RWPE2 (cell line): ENCODE measurements at regions not wholly inside any gene's neighbourhood (a gene's known extent, or its start where the extent isn't known, plus 50 kb on each side); places are given as distances from the start of the nearest gene placed in this dataset.

Experiments
- ATAC-seq: fragments of 200-7000 bp; cut with Tn5 transposase; 3 replicates; pipeline ENCODE4 v1.9.1; 2021; ENCODE audit warnings: low read depth
- DNase-seq: peaks from one replicate; pipeline ENCODE4 v3.0.0-alpha.2; 2020; ENCODE audit warnings: low spot score
- H3K27ac ChIP-seq: fragments of 450-650 bp; 2 replicates; pipeline ENCODE4 v1.5.1; 2017; ENCODE audit warnings: mild to moderate bottlenecking; ENCODE audit not compliant: poor library complexity, severe bottlenecking
- H3K27me3 ChIP-seq: fragments of 250-450 bp; sonication (Bioruptor Pico); 2 replicates; pipeline ENCODE4 v1.5.1; 2021; ENCODE audit warnings: mild to moderate bottlenecking, moderate library complexity; ENCODE audit not compliant: insufficient read depth, poor library complexity, severe bottlenecking
- H3K36me3 ChIP-seq: fragments of 250-450 bp; sonication (Bioruptor Pico); 2 replicates; pipeline ENCODE4 v1.5.1; 2020; ENCODE audit warnings: low read depth, mild to moderate bottlenecking, moderate library complexity
- H3K4me1 ChIP-seq: fragments of 250-450 bp; sonication (Bioruptor Pico); 2 replicates; pipeline ENCODE4 v1.5.1; 2021; ENCODE audit warnings: mild to moderate bottlenecking, moderate library complexity; ENCODE audit not compliant: insufficient read depth, poor library complexity, severe bottlenecking
- H3K4me3 ChIP-seq: fragments of 250-450 bp; sonication (Bioruptor Pico); 2 replicates; pipeline ENCODE4 v1.5.1; 2021; ENCODE audit warnings: mild to moderate bottlenecking, moderate library complexity; ENCODE audit not compliant: severe bottlenecking
- H3K9me3 ChIP-seq: fragments of 250-450 bp; sonication (Bioruptor Pico); 2 replicates; pipeline ENCODE4 v1.5.1; 2021; ENCODE audit warnings: mild to moderate bottlenecking, moderate library complexity; ENCODE audit not compliant: severe bottlenecking
- TF ChIP-seq, protein P1 (sequence below): fragments of 450-650 bp; IDR thresholded peaks from one replicate; pipeline ENCODE4 v1.5.1; 2017; ENCODE audit warnings: mild to moderate bottlenecking, moderate library complexity; ENCODE audit not compliant: poor library complexity, severe bottlenecking

DNA sequence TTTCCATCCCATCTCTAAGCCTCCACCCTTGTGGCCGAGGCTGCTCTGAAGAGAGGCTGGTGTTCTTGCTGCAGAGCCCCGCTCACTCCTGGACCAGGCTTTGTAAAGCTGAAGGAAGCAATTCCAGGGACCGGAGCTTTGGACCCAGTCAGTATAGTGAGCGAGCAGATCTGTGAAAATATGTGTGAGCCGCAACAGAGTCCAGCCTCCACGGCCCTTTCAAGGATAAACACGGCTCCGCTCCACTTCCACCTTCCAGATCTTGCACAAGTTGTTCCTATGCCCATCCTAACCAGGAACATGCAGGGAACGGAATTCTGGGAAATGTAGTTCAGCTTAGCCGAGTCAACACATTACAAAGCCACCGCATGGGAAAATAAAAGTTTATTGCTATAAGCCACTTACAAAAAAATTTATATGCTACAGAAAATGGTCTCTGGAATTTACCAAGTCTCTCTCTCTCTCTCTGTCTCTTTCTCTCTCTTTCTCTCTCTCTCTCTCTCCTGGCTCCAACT, 151.7 kb upstream of the ZNF521 start:
- TF ChIP-seq, protein P1, sequence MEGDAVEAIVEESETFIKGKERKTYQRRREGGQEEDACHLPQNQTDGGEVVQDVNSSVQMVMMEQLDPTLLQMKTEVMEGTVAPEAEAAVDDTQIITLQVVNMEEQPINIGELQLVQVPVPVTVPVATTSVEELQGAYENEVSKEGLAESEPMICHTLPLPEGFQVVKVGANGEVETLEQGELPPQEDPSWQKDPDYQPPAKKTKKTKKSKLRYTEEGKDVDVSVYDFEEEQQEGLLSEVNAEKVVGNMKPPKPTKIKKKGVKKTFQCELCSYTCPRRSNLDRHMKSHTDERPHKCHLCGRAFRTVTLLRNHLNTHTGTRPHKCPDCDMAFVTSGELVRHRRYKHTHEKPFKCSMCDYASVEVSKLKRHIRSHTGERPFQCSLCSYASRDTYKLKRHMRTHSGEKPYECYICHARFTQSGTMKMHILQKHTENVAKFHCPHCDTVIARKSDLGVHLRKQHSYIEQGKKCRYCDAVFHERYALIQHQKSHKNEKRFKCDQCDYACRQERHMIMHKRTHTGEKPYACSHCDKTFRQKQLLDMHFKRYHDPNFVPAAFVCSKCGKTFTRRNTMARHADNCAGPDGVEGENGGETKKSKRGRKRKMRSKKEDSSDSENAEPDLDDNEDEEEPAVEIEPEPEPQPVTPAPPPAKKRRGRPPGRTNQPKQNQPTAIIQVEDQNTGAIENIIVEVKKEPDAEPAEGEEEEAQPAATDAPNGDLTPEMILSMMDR = no peak
- DNase-seq (no peak), ATAC-seq (peak; percentile 61)
- no peaks in the 10 kb centered on the region for H3K4me1 ChIP-seq
- peaks cover 6% of the 10 kb centered on the region for H3K27me3 ChIP-seq
- no peaks in the 10 kb centered on the region for H3K36me3 ChIP-seq
- H3K4me3 ChIP-seq = peak overlapping the region; percentile 11
- H3K27ac ChIP-seq = no peak overlapping the region
- no peaks in the 10 kb centered on the region for H3K9me3 ChIP-seq

DNA sequence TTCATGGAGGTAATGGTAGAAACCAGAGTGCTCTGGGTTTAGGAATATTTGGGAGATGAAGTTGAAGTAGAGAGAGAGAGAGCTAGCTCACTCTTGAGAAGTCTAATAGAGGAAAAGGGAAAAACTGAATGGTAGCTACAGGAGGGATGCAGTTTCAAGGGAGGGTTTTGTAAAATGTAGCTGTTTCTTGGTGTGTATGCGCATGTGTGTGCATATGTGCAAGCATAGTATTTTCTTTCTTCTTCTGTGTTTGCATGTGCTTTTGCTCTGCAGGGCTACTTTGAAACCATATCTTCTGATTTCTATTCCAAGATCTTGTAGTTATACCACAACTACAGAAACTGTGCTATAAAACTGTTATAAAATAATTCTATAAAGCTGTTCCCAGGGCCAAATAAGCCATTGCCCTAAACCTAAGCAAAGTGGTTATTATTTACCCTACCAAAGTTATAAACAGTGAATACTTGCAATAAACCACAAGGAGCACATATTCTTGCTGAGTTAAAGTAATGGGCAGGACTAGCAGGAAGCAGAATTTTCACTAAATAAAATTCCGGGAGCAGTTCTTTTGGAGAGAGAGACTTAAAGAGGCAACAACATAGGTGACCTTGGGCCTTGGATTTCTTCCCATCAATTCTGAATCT, 145.3 kb upstream of the ZNF521 start:
- Histone ChIP-seq H3K27me3 (no peaks in the 10 kb centered on the region), H3K9me3 (no peaks in the 10 kb centered on the region), H3K4me1 (no peaks in the 10 kb centered on the region), H3K36me3 (no peaks in the 10 kb centered on the region), H3K4me3 (no peak overlapping the region), H3K27ac (no peak overlapping the region)
- no peak for ATAC-seq
- TF ChIP-seq, protein P1 = no peak
- no peak for DNase-seq

DNA sequence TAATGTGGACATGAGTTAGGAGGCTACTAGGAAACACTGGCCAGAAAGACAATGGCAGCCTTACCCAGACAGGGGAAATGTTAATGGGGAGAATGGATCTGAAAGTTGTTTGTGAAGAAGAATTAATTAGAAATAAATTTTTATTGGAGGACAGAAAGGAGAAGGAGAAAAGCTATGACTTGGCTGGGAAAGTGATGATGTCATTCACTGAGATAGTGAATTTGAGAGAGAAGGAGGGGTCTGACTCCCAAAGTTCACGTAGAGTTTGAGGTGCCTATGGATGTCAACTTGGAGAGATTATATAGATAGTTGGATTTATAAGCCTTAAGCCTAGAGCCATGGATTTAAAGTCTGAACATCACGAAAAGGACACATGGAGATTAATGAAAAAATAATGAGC, 144.6 kb upstream of the ZNF521 start:
- Histone ChIP-seq H3K27me3 (no peaks in the 10 kb centered on the region), H3K27ac (no peak overlapping the region), H3K9me3 (no peaks in the 10 kb centered on the region), H3K4me1 (no peaks in the 10 kb centered on the region), H3K4me3 (no peak overlapping the region), H3K36me3 (no peaks in the 10 kb centered on the region)
- TF ChIP-seq, protein P1 = no peak
- no peak for ATAC-seq
- DNase-seq = no peak

DNA sequence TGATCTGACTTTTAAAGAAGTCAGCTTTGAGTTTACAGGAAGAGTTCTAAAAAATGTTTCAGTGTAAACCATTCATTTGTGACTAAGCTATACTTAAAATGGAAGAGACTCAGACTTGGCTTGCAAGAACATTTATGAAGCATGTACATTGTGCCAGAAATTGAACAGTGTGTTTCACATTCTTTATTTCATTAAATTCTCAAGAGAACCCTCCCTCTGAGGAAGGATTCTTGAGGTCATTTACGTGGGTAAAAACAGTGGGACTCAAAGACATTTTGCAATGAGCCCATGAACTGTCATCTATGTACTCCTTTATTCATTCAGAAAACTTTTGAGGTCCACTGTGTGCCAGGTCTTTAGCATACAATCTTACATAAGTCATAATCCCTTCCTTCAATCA, 143.6 kb upstream of the ZNF521 start:
- H3K27ac ChIP-seq = no peak overlapping the region
- no peaks in the 10 kb centered on the region for H3K4me1 ChIP-seq
- DNase-seq (no peak), ATAC-seq (no peak)
- TF ChIP-seq, protein P1 = no peak
- no peaks in the 10 kb centered on the region for H3K27me3 ChIP-seq
- no peak overlapping the region for H3K4me3 ChIP-seq
- H3K36me3 ChIP-seq = no peaks in the 10 kb centered on the region
- no peaks in the 10 kb centered on the region for H3K9me3 ChIP-seq

DNA sequence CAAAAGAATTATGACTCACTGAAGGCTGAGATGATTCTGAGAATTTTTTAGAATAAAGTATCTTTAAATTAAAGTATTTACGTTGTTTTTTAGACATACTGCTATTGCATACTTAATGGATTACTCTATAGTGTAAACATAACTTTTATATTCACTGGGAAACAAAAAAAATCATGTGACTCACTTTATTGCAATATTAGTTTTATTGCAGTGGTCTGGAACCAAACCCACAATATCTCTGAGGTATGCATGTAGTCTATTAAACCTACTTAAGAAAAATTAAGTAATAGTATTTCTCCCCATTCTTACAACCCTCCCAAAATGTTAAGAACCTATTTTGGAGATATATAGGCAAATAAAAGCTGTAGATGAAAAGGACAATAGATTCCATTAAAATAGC, 142.9 kb upstream of the ZNF521 start:
- ATAC-seq = no peak

More for the DNA sequence above, 142.9 kb upstream of the ZNF521 start:
- TF ChIP-seq, protein P1 = no peak
- Histone ChIP-seq H3K27me3 (no peaks in the 10 kb centered on the region), H3K9me3 (no peaks in the 10 kb centered on the region), H3K27ac (no peak overlapping the region), H3K4me1 (no peaks in the 10 kb centered on the region), H3K36me3 (no peaks in the 10 kb centered on the region), H3K4me3 (no peak overlapping the region)
- no peak for DNase-seq
